ENCODE measurements at regions not wholly inside any gene's neighbourhood (a gene's known extent, or its start where the extent isn't known, plus 50 kb on each side); places are given as distances from the start of the nearest gene placed in this dataset.

GRCh38 chr6:155782739-155783459 is 327.3 kb upstream of the NOX3 start:
- H3K4me1 ChIP-seq = no peaks in the 10 kb centered on the region
- H3K36me3 ChIP-seq = no peaks in the 10 kb centered on the region
- WGBS, 2 donors = 58 to 78% methylated on average over 9 of the region's 9 CpGs
- no peak overlapping the region for H3K27ac ChIP-seq
- H3K27me3 ChIP-seq = no peaks in the 10 kb centered on the region
- DNase-seq = no peak
- H3K9me3 ChIP-seq = no peaks in the 10 kb centered on the region
- intact Hi-C loops (cut with DNase I) = no loop called here
- H3K4me3 ChIP-seq = no peak overlapping the region
- TF ChIP-seq EP300 (IDR thresholded peaks at IDR 0.05) (no peak), CTCF (IDR thresholded peaks at IDR 0.05) (no peak), POLR2A (IDR thresholded peaks at IDR 0.05) (no peak)

GRCh38 chr6:155782320-155782731 is 326.7 kb upstream of the NOX3 start:
- Histone ChIP-seq H3K36me3 (no peaks in the 10 kb centered on the region), H3K4me1 (no peaks in the 10 kb centered on the region), H3K27me3 (no peaks in the 10 kb centered on the region), H3K9me3 (no peaks in the 10 kb centered on the region), H3K27ac (no peak overlapping the region), H3K4me3 (no peak overlapping the region)
- intact Hi-C loops (cut with DNase I) = no loop called here
- no peak for DNase-seq
- TF ChIP-seq POLR2A (IDR thresholded peaks at IDR 0.05) (no peak), EP300 (IDR thresholded peaks at IDR 0.05) (no peak), CTCF (IDR thresholded peaks at IDR 0.05) (no peak), POLR2AphosphoS5 (IDR thresholded peaks at IDR 0.05) (no peak)

GRCh38 chr6:155779456-155779855 is 323.8 kb upstream of the NOX3 start:
- DNase-seq = no peak
- Histone ChIP-seq H3K27me3 (no peaks in the 10 kb centered on the region), H3K36me3 (no peaks in the 10 kb centered on the region), H3K9me3 (no peaks in the 10 kb centered on the region), H3K27ac (no peak overlapping the region), H3K4me1 (no peaks in the 10 kb centered on the region), H3K4me3 (no peak overlapping the region)
- 68 to 79% methylated on average over 2 of the region's 2 CpGs for WGBS, 2 donors
- intact Hi-C loops (cut with DNase I) = no loop called here
- TF ChIP-seq CTCF (IDR thresholded peaks at IDR 0.05) (no peak), POLR2A (IDR thresholded peaks at IDR 0.05) (no peak), POLR2AphosphoS5 (IDR thresholded peaks at IDR 0.05) (no peak), EP300 (IDR thresholded peaks at IDR 0.05) (no peak)

- 88 to 92% methylated on average over 2 of the region's 2 CpGs for WGBS, 2 donors
- Histone ChIP-seq H3K4me1 (no peaks in the 10 kb centered on the region), H3K27me3 (no peaks in the 10 kb centered on the region), H3K9me3 (no peaks in the 10 kb centered on the region), H3K4me3 (no peak overlapping the region), H3K27ac (no peak overlapping the region), H3K36me3 (no peaks in the 10 kb centered on the region)
- intact Hi-C loops (cut with DNase I) = no loop called here
- no peak for TF ChIP-seq EP300 (IDR thresholded peaks at IDR 0.05)
- TF ChIP-seq CTCF (IDR thresholded peaks at IDR 0.05) = no peak
- no peak for DNase-seq
These were observed 322.7 kb upstream of the NOX3 start for GRCh38 chr6:155778336-155778735.

- no peaks in the 10 kb centered on the region for H3K4me1 ChIP-seq
- H3K27ac ChIP-seq = no peak overlapping the region
- no peak for TF ChIP-seq EP300 (IDR thresholded peaks at IDR 0.05)
- no peak for TF ChIP-seq CTCF (IDR thresholded peaks at IDR 0.05)
- TF ChIP-seq POLR2A (IDR thresholded peaks at IDR 0.05) = no peak
- TF ChIP-seq POLR2AphosphoS5 (IDR thresholded peaks at IDR 0.05) = no peak
- WGBS, 2 donors = 90 to 96% methylated on average over 1 of the region's 1 CpG
- DNase-seq = no peak
- peaks cover 0 to 5% (median 0%) of the 10 kb centered on the region in 4 donors for H3K9me3 ChIP-seq
- no peaks in the 10 kb centered on the region for H3K27me3 ChIP-seq
- no peak overlapping the region for H3K4me3 ChIP-seq
- intact Hi-C loops (cut with DNase I) = no loop called here
- H3K36me3 ChIP-seq = no peaks in the 10 kb centered on the region
These were observed 316.2 kb upstream of the NOX3 start for GRCh38 chr6:155771822-155772221.

All from sigmoid colon (tissue), 6 donors.